SHP77 treated with DMSO at 0.1 percent for 48 hours (cell line): ENCODE measurements at regions not wholly inside any gene's neighbourhood (a gene's known extent, or its start where the extent isn't known, plus 50 kb on each side); places are given as distances from the start of the nearest gene placed in this dataset.
"Not testable (repeated sequence)": the region's sequence is repeated elsewhere in the genome, so short reads cannot be mapped to it uniquely, and the experiment has no call there.

Source experiments
- DNase-seq: peaks from one replicate; lab custom pipeline; 2025; lab: John Stamatoyannopoulos, UW

DNA sequence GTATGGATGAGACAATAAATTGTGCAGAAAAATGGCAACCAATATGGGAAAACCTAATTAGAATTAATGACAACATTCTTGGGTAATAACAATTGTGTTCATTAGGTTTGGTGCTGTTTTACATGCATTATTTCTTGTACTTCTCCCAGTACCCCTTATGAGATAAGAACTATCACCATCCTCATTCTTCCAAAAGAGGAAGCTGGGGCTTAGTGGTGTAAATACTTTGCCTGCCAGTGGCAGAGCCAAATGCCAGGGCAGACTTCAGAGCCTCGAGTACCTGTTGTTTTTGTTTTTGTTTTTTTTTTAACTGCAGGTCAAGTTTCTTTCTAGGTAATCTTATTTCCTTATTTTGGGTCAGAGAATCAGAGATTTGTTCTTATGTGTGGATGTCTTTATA is 206.4 kb downstream of the RHOU start:
- no peak for DNase-seq

- DNase-seq, result no peak
Observed at GRCh38 chr1:228943436-228943835, 208.2 kb downstream of the RHOU start.

GRCh38 chr1:228944296-228944695 is 209.0 kb downstream of the RHOU start:
- DNase-seq, result no peak

DNA sequence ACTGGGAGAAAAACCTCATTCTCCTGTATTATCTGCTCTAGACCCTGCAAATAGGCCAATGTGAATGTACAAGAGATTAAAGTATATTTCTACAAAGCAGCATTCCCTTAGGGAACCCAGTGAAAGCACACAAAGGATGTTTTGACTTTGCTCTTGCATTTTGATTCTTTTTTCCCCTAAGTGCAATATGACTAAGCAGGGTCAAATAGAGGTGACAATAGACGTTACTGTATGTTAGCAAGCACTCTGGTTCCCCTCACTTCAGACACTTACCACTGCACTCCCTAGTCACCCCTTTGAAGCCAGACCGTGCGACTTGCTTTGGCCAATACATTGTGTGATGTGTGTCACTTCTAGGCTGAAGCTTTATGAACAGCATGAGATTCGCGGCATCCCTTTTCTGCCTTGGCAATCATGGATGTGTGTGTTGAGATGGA is 209.7 kb downstream of the RHOU start:
- DNase-seq, result no peak

DNA sequence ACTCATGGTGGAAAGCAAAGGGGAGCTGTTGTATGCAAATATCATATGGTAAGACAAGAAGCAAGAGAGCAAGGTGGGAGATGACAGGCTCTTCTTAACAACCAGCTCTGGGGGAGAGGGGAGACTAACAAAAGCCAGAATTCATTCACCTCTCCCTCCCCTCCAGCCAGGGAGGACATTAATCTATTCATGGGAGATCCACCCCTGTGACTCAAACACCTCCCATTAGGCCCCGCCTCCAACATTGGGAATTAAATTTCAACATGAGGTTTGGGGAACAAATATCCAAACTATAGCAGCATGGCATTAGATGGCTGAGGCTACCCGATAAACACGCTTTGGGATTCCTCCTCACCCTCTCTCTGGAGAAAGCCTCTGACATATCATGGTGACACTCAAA is 210.6 kb downstream of the RHOU start:
- DNase-seq, result no peak

- not testable (repeated sequence) for DNase-seq
Observed at GRCh38 chr1:228949617-228950016, 214.3 kb downstream of the RHOU start.

DNA sequence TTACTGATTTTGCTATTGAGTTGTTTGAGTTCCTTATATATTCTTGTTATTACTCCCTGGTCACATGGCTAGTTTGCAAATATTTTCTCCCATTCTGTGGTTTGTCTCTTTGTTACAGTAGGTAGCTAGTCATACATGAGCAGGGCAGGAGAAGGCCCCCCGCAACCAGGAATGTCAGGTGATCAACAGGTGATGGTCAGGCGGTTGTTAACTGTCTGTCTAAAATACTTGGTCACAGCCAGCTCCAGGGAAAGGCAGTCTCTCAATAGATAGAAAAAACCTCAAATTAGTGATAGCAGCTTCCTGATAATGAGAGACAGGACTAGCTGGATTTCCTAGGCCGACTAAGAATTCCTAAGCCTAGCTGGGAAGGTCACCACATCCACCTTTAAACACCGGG is 217.9 kb downstream of the RHOU start:
- DNase-seq, result no peak

DNA sequence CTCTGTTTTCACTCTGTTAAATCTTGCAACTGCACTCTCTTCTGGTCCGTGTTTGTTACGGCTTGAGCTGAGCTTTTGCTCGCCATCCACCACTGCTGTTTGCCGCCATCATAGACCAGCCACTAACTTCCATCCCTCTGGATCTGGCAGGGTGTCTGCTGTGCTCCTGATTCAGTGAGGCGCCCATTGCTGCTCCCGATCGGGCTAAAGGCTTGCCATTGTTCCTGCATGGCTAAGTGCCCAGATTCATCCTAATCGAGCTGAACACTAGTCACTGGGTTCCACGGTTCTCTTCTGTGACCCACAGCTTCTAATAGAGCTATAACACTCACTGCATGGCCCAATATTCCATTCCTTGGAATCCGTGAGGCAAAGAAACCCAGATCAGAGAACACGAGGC is 218.5 kb downstream of the RHOU start:
- DNase-seq, result not testable (repeated sequence)

GRCh38 chr1:228955691-228956090 is 220.4 kb downstream of the RHOU start:
- no peak for DNase-seq

DNA sequence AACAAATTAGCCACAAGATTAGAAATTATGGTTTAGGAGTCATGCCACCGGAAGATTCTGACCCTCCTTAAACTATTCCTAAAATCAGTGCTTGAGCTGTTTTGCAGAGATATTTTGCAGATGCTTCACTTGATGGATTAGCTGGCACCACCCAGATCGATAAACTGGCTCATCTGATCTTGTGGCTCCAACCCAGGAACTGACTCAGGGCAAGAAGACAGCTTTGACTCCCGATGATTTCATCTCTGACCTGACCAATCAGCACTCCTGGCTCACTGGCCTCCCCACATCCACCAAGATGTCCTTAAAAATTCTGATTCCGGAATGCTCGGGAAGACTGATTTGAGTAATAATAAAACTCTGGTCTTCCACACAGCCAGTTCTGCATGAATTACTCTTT is 221.6 kb downstream of the RHOU start:
- DNase-seq, result no peak

DNA sequence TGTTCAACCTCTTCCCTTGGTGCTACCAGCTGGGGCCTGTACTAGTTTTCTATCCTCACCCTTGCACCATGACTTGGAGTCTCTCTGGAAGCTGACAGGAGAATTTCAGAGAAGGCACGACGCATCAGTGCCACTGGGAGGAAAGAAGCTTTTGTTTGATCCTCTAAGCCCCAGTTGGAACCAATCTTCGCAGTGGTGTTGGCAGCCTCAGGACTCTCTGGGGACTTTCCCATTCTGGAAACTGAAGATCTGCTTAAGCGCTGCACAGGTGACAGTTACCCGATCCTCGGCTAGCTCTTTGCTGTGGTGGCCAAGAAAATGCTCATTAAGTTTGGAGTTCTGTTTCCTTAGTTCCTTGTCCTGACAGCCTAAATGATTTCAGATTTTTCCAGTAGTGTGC is 222.3 kb downstream of the RHOU start:
- DNase-seq, result no peak

GRCh38 chr1:228958121-228958520 is 222.8 kb downstream of the RHOU start:
- no peak for DNase-seq

DNA sequence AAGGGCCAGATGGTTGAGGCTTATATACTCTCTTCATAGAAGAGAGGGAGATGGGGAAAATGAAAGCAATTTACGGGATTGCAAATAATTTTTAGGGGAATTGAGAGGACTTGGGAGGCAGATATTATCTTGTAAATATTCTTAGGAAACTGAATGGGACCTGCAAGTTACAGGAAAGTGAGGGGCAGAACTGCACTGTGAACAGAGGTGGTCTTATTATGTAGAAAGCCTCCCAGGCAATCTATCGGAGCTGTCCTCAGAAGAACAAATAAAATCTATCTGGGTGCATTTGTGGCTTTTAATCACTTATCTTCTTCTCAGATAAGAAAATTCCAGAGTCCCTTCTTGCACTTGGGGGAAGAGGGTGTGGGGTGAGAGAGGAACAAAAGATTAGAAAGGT is 223.5 kb downstream of the RHOU start:
- DNase-seq, result no peak

GRCh38 chr1:228960705-228961104 is 225.4 kb downstream of the RHOU start:
- no peak for DNase-seq

- DNase-seq, result no peak
Observed at GRCh38 chr1:228961511-228961910, 226.2 kb downstream of the RHOU start.

- DNase-seq, result no peak
Observed at GRCh38 chr1:228963795-228964177, 228.5 kb downstream of the RHOU start.

- no peak for DNase-seq
Observed at GRCh38 chr1:228964178-228965089, 229.2 kb downstream of the RHOU start.

- DNase-seq, result no peak
Observed at GRCh38 chr1:228968891-228969606, 233.8 kb downstream of the RHOU start.

DNA sequence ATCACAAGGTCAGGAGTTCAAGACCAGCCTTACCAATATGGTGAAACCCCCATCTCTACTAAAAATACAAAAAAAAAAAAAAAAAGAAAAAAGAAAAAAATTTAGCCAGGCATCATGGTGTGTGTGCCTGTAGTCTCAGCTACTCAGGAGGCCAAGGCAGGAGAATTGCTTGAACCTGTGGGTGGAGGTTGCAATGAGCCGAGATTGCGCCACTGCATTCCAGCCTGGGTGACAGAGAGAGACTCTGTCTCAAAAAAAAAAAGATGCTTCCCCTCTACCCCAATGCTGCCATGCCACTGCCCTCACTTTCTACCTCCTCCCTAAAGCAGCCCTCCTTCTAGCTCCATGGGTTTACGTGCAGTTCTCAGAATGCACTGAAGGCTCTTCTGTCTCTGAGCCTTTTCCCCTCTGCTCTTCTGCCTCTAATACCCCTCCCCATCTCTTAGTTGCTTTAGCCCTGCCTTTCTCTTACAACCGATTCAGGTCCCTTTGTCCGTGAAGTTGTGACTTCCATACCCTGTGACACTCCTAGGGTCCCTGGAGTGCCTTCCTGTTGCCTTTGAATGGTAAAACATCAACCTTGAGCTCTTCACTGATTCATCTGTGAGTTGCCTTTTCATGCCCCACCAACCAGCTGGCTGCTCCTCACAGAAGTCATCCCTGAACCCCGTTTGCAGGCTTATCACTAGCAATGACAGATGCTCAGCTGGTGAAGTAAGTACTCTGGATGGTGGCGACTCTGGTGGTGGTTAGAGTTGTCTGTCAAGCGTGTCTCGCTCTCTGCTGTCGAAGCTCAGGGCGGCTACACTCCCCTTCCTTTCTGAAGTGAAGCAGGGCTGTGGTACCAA is 234.9 kb downstream of the RHOU start:
- no peak for DNase-seq

- DNase-seq, result no peak
Observed at GRCh38 chr1:228972576-228972975, 237.3 kb downstream of the RHOU start.

DNA sequence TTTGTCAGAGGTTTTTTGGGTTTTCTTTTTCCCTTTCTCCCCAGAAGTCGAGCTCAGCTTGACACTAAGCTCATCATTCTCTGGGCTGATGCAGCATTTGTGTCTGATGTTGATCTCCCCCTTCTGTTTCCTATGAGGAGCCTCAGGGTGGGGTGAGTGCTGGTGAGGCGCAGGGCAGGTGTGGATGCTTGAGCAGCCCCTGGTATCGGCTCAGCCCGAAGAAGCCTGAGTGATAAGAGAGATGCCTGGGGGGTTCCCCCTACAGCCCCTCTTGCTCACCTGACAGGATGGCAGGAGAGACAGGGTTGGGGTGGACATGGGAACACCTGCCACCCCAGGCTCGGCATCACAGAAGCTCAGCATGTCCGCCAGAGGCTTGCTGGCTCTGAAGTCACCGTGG is 239.0 kb downstream of the RHOU start:
- no peak for DNase-seq

GRCh38 chr1:228975238-228975907 is 240.1 kb downstream of the RHOU start:
- DNase-seq, result no peak
